Smooth muscle cell (in vitro differentiated cells): ENCODE measurements at regions not wholly inside any gene's neighbourhood (a gene's known extent, or its start where the extent isn't known, plus 50 kb on each side); places are given as distances from the start of the nearest gene placed in this dataset.

ENCODE experiments used
- DNase-seq: peaks from one replicate; lab custom pipeline; 2025; ENCODE audit not compliant: unreplicated experiment; lab: John Stamatoyannopoulos, UW
- H2AFZ ChIP-seq: fragments of 200-600 bp; sonication (generic); 2 replicates; pipeline ENCODE4 v1.6.0; 2016; ENCODE audit warnings: antibody characterized with exemption, low read depth, mild to moderate bottlenecking
- H3F3A ChIP-seq: fragments of 200-600 bp; sonication (generic); 2 replicates; pipeline ENCODE4 v1.6.0; 2017; ENCODE audit warnings: antibody characterized with exemption, low read depth
- H3K27ac ChIP-seq: fragments of 200-600 bp; sonication (generic); 2 replicates; pipeline ENCODE4 v1.5.1; 2016; ENCODE audit warnings: low read depth, mild to moderate bottlenecking
- H3K27me3 ChIP-seq: fragments of 200-600 bp; sonication (generic); 2 replicates; pipeline ENCODE4 v1.6.1; 2016; ENCODE audit warnings: low read depth, mild to moderate bottlenecking
- H3K36me3 ChIP-seq: fragments of 200-600 bp; sonication (generic); 2 replicates; pipeline ENCODE4 v1.5.1; 2016; ENCODE audit warnings: low read depth
- H3K4me1 ChIP-seq: fragments of 200-600 bp; sonication (generic); 2 replicates; pipeline ENCODE4 v1.5.1; 2016; ENCODE audit warnings: low read depth
- H3K4me2 ChIP-seq: fragments of 200-600 bp; sonication (generic); 2 replicates; pipeline ENCODE4 v1.6.0; 2016; ENCODE audit warnings: mild to moderate bottlenecking
- H3K4me3 ChIP-seq: fragments of 200-600 bp; sonication (generic); 2 replicates; pipeline ENCODE4 v1.5.1; 2016; ENCODE audit warnings: mild to moderate bottlenecking
- H3K79me2 ChIP-seq: fragments of 200-600 bp; sonication (generic); 2 replicates; pipeline ENCODE4 v1.6.0; 2016; ENCODE audit warnings: low read depth, mild to moderate bottlenecking
- H3K9ac ChIP-seq: fragments of 200-600 bp; sonication (generic); 2 replicates; pipeline ENCODE4 v1.6.0; 2016; ENCODE audit warnings: low read depth
- H3K9me3 ChIP-seq: fragments of 200-600 bp; sonication (generic); replicated peaks from 2 replicates; pipeline ENCODE4 v1.5.1; 2016; ENCODE audit warnings: low read depth
- H4K20me1 ChIP-seq: fragments of 200-600 bp; sonication (generic); 2 replicates; pipeline ENCODE4 v1.6.0; 2016; ENCODE audit warnings: low read depth
- WGBS: methylation state at CpG from one replicate; pipeline ENCODE4 v1.1.7; 2016; ENCODE audit warnings: low lambda C conversion rate; 5-methylcytosine and 5-hydroxymethylcytosine counted together
- TF ChIP-seq, protein P1 (sequence below): fragments of 200-600 bp; sonication (generic); IDR thresholded peaks from 2 replicates; pipeline ENCODE4 v1.5.1; 2017; ENCODE audit warnings: borderline replicate concordance, mild to moderate bottlenecking, antibody characterized with exemption; ENCODE audit not compliant: insufficient read depth, poor library complexity, severe bottlenecking

DNA sequence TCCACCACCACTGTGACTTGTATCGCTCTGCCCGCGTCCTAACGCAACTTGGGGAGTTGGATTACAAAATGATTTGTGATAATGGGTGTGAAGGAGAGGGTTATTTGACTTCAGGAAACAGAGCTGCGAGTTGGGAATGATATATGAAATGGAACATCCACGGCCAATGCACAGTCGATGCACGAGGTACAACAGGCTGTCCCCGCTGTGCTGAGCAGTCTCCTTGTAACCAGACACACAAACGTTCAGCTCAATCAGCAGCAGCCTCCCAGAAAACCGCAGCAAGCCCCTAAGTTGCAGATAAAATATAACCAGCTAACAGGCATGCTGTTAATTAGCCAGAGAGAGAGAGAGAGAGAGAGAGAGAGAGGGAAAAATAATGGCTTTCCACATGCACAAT, 332.7 kb upstream of the MGMT start:
- no peak overlapping the region for H3K4me2 ChIP-seq
- 77% methylated on average over 11 of the region's 11 CpGs for WGBS
- H3K9me3 ChIP-seq: no peaks in the 10 kb centered on the region

DNA sequence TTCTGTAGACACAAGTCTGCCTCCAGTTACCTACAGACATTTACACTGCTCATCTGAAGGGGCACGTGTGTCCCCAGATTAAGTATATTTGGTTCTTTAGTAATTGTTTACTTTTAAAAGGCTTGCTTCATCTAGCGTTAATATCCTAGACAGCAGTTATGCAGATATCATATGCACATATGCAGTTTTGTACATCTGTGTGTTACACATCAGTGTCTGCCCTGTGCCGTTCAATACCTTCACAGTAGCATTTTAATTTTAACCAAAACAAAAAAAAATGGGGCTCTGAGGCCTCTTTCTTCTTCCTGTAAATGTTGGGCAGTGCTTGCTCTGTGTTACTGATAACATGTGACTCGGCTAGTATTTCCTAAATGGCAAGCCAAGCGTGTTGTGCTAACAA, 331.4 kb upstream of the MGMT start:
- Histone ChIP-seq H2AFZ (no peak overlapping the region), H3F3A (no peaks in the 10 kb centered on the region), H4K20me1 (no peaks in the 10 kb centered on the region), H3K4me1 (no peaks in the 10 kb centered on the region), H3K4me2 (no peak overlapping the region), H3K9me3 (no peaks in the 10 kb centered on the region), H3K27ac (no peak overlapping the region), H3K36me3 (no peaks in the 10 kb centered on the region), H3K27me3 (peaks cover 16% of the 10 kb centered on the region), H3K4me3 (no peak overlapping the region), H3K79me2 (no peaks in the 10 kb centered on the region), H3K9ac (no peak overlapping the region)
- no peak for DNase-seq
- TF ChIP-seq, protein P1, sequence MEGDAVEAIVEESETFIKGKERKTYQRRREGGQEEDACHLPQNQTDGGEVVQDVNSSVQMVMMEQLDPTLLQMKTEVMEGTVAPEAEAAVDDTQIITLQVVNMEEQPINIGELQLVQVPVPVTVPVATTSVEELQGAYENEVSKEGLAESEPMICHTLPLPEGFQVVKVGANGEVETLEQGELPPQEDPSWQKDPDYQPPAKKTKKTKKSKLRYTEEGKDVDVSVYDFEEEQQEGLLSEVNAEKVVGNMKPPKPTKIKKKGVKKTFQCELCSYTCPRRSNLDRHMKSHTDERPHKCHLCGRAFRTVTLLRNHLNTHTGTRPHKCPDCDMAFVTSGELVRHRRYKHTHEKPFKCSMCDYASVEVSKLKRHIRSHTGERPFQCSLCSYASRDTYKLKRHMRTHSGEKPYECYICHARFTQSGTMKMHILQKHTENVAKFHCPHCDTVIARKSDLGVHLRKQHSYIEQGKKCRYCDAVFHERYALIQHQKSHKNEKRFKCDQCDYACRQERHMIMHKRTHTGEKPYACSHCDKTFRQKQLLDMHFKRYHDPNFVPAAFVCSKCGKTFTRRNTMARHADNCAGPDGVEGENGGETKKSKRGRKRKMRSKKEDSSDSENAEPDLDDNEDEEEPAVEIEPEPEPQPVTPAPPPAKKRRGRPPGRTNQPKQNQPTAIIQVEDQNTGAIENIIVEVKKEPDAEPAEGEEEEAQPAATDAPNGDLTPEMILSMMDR: no peak
- WGBS: 68% methylated on average over 5 of the region's 5 CpGs

More for the DNA sequence above, 332.7 kb upstream of the MGMT start:
- H3K79me2 ChIP-seq: no peaks in the 10 kb centered on the region
- TF ChIP-seq, protein P1: no peak
- no peak overlapping the region for H3K27ac ChIP-seq
- H3K4me3 ChIP-seq: no peak overlapping the region
- H4K20me1 ChIP-seq: no peaks in the 10 kb centered on the region
- DNase-seq: no peak
- no peaks in the 10 kb centered on the region for H3K4me1 ChIP-seq
- H2AFZ ChIP-seq: no peak overlapping the region
- H3F3A ChIP-seq: no peaks in the 10 kb centered on the region
- no peak overlapping the region for H3K9ac ChIP-seq
- peaks cover 21% of the 10 kb centered on the region for H3K27me3 ChIP-seq
- no peaks in the 10 kb centered on the region for H3K36me3 ChIP-seq

DNA sequence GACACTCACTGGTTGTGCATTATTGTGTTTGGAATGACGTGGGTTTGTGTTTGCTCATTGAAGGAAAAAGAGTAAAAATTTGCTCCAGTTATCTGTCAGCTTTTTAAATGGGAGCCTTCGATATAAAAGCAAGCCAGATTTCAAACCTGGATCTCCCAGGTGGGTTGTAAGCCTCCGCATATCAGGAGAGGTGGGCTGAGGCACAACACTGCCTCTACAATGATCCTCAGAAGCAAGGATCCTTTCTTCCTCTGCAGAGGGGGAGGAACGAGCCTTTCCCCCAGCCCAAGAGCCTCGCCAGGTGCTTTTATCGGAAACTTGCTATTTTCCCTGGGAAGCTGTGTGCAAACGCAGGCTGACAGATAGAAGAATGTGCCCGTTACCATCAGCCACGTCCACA, 331.0 kb upstream of the MGMT start:
- Histone ChIP-seq H3F3A (no peaks in the 10 kb centered on the region), H3K36me3 (no peaks in the 10 kb centered on the region), H3K27ac (no peak overlapping the region), H3K4me1 (no peaks in the 10 kb centered on the region), H3K9me3 (no peaks in the 10 kb centered on the region), H4K20me1 (no peaks in the 10 kb centered on the region), H3K9ac (no peak overlapping the region), H3K4me2 (no peak overlapping the region), H3K79me2 (no peaks in the 10 kb centered on the region), H3K4me3 (no peak overlapping the region), H3K27me3 (peaks cover 16% of the 10 kb centered on the region), H2AFZ (no peak overlapping the region)
- WGBS: 85% methylated on average over 9 of the region's 9 CpGs
- no peak for DNase-seq
- TF ChIP-seq, protein P1: no peak

DNA sequence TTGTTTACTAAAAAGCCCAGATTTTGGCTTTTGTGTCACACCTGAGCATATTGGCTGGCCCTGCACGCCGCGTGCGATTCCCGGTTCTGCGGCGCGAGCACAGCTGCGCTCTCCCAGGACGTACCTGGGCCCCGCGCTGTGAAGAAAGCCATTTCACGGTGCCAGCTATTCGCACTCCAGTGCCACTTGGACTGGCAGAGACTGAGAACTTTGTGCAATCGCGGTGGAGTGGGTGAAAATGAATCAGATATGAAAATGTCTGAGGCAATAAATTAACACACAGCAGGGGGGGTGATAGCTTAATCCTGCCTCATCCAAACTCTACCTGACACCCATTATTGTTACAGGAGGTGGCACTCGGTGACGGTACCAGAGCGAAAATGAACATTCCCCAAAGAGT, 330.1 kb upstream of the MGMT start:
- H4K20me1 ChIP-seq: no peaks in the 10 kb centered on the region
- no peaks in the 10 kb centered on the region for H3K9me3 ChIP-seq
- no peaks in the 10 kb centered on the region for H3K36me3 ChIP-seq
- H3K4me2 ChIP-seq: no peak overlapping the region
- no peak for DNase-seq
- no peaks in the 10 kb centered on the region for H3K79me2 ChIP-seq
- TF ChIP-seq, protein P1: no peak
- H2AFZ ChIP-seq: no peak overlapping the region
- no peaks in the 10 kb centered on the region for H3F3A ChIP-seq
- peaks cover 16% of the 10 kb centered on the region for H3K27me3 ChIP-seq
- WGBS: 93% methylated on average over 19 of the region's 19 CpGs
- H3K9ac ChIP-seq: no peak overlapping the region
- no peaks in the 10 kb centered on the region for H3K4me1 ChIP-seq
- no peak overlapping the region for H3K4me3 ChIP-seq
- no peak overlapping the region for H3K27ac ChIP-seq
